Astrocyte (in vitro differentiated cells and primary cell): ENCODE measurements at regions not wholly inside any gene's neighbourhood (a gene's known extent, or its start where the extent isn't known, plus 50 kb on each side); places are given as distances from the start of the nearest gene placed in this dataset.

Experiments
- DNase-seq: peaks from one replicate; pipeline ENCODE4 v3.0.0-alpha.2; 2010; ENCODE audit warnings: low read depth
- FAIRE-seq: peaks from 2 replicates; lab custom pipeline; 2011; peaks lifted over from hg19 to GRCh38; lab: Jason Lieb, UNC
- H2AFZ ChIP-seq: 2 replicates; pipeline ENCODE4 v1.6.0; 2012; ENCODE audit warnings: low read depth, low read length, inconsistent platforms
- H3K27ac ChIP-seq: 2 replicates; pipeline ENCODE4 v1.5.1; 2011; ENCODE audit warnings: low read depth, low read length, inconsistent platforms
- H3K27me3 ChIP-seq: 2 replicates; pipeline ENCODE4 v1.6.0; 2011; ENCODE audit warnings: low read length, inconsistent platforms; ENCODE audit not compliant: insufficient read depth
- H3K36me3 ChIP-seq: 2 replicates; pipeline ENCODE4 v1.5.1; 2011; ENCODE audit warnings: low read length, inconsistent platforms; ENCODE audit not compliant: insufficient read depth
- H3K4me1 ChIP-seq: 2 replicates; pipeline ENCODE4 v1.5.1; 2011; ENCODE audit warnings: low read length, inconsistent platforms; ENCODE audit not compliant: insufficient read depth
- H3K4me2 ChIP-seq: 2 replicates; pipeline ENCODE4 v1.6.0; 2012; ENCODE audit warnings: low read length, inconsistent platforms
- H3K4me3 ChIP-seq: 2 replicates; pipeline ENCODE4 v1.5.1; 2011; ENCODE audit warnings: low read depth, mild to moderate bottlenecking, low read length, inconsistent platforms; ENCODE audit not compliant: insufficient read depth
- H3K79me2 ChIP-seq: 2 replicates; pipeline ENCODE4 v1.6.0; 2012; ENCODE audit warnings: mild to moderate bottlenecking, low read length, inconsistent platforms; ENCODE audit not compliant: insufficient read depth
- H3K9ac ChIP-seq: 2 replicates; pipeline ENCODE4 v1.6.0; 2012; ENCODE audit warnings: mild to moderate bottlenecking, low read length, inconsistent platforms
- H3K9me3 ChIP-seq: 2 replicates; pipeline ENCODE4 v1.5.1; 2012; ENCODE audit warnings: low read depth, mild to moderate bottlenecking, low read length, inconsistent platforms; ENCODE audit not compliant: insufficient read depth
- H4K20me1 ChIP-seq: 2 replicates; pipeline ENCODE4 v1.6.0; 2012; ENCODE audit warnings: low read length, inconsistent platforms; ENCODE audit not compliant: insufficient read depth
- H3K27ac Mint-ChIP-seq: one replicate; pipeline ENCODE4 v1.8.0; 2021; ENCODE audit warnings: mild to moderate bottlenecking, mixed read lengths; ENCODE audit not compliant: unreplicated experiment
- H3K27me3 Mint-ChIP-seq: one replicate; pipeline ENCODE4 v1.8.0; 2021; ENCODE audit warnings: low read depth, mixed read lengths; ENCODE audit not compliant: unreplicated experiment
- H3K36me3 Mint-ChIP-seq: one replicate; pipeline ENCODE4 v1.8.0; 2021; ENCODE audit warnings: low read depth, mixed read lengths; ENCODE audit not compliant: unreplicated experiment
- H3K4me1 Mint-ChIP-seq: one replicate; pipeline ENCODE4 v1.8.0; 2021; ENCODE audit warnings: low read depth, mixed read lengths; ENCODE audit not compliant: unreplicated experiment
- H3K4me3 Mint-ChIP-seq: one replicate; pipeline ENCODE4 v1.8.0; 2021; ENCODE audit warnings: mild to moderate bottlenecking, moderate library complexity, mixed read lengths; ENCODE audit not compliant: unreplicated experiment
- H3K9me3 Mint-ChIP-seq: one replicate; pipeline ENCODE4 v1.8.0; 2021; ENCODE audit warnings: mild to moderate bottlenecking, mixed read lengths; ENCODE audit not compliant: unreplicated experiment
- CTCF ChIP-seq: IDR thresholded peaks from 2 replicates; pipeline ENCODE4 v1.5.1; 2011; ENCODE audit warnings: low read depth, mild to moderate bottlenecking, inconsistent platforms, low read length, moderate library complexity; ENCODE audit not compliant: insufficient read depth
- EZH2 ChIP-seq: IDR thresholded peaks from 2 replicates; pipeline ENCODE4 v1.6.1; 2012; ENCODE audit warnings: mild to moderate bottlenecking, low read length, inconsistent platforms; ENCODE audit not compliant: insufficient read depth

GRCh38 chr9:38337181-38337580 is 55.3 kb upstream of the ALDH1B1 start:
- peaks cover 13% of the 10 kb centered on the region for H3K4me1 ChIP-seq
- peaks cover 41% of the 10 kb centered on the region for H3K27me3 ChIP-seq
- H3K79me2 ChIP-seq, result no peaks in the 10 kb centered on the region
- FAIRE-seq (no peak), DNase-seq (no peak)
- Mint-ChIP-seq H3K27me3 (peaks cover 18% of the 10 kb centered on the region), H3K36me3 (no peaks in the 10 kb centered on the region), H3K27ac (no peak overlapping the region), H3K4me3 (no peak overlapping the region), H3K9me3 (peaks cover 16% of the 10 kb centered on the region), H3K4me1 (peaks cover 14% of the 10 kb centered on the region)
- TF ChIP-seq CTCF, result no peak
- TF ChIP-seq EZH2, result no peak
- H3K9ac ChIP-seq, result no peak overlapping the region
- no peaks in the 10 kb centered on the region for H3K36me3 ChIP-seq
- no peak overlapping the region for H3K4me2 ChIP-seq
- no peak overlapping the region for H3K27ac ChIP-seq
- H2AFZ ChIP-seq, result no peak overlapping the region
- no peak overlapping the region for H3K4me3 ChIP-seq
- H4K20me1 ChIP-seq, result no peaks in the 10 kb centered on the region
- peaks cover 5% of the 10 kb centered on the region for H3K9me3 ChIP-seq

- Histone ChIP-seq H3K27me3 (peaks cover 34% of the 10 kb centered on the region), H3K79me2 (no peaks in the 10 kb centered on the region), H3K36me3 (no peaks in the 10 kb centered on the region), H3K4me1 (peaks cover 13% of the 10 kb centered on the region), H3K9me3 (no peaks in the 10 kb centered on the region), H3K4me3 (no peak overlapping the region), H3K9ac (no peak overlapping the region), H3K27ac (no peak overlapping the region), H2AFZ (no peak overlapping the region), H4K20me1 (no peaks in the 10 kb centered on the region), H3K4me2 (no peak overlapping the region)
- TF ChIP-seq CTCF (no peak), EZH2 (no peak)
- no peak overlapping the region for H3K27ac Mint-ChIP-seq
- DNase-seq (no peak), FAIRE-seq (no peak)
- H3K27me3 Mint-ChIP-seq, result peaks cover 18% of the 10 kb centered on the region
- H3K4me1 Mint-ChIP-seq, result peaks cover 14% of the 10 kb centered on the region
- H3K9me3 Mint-ChIP-seq, result peaks cover 9% of the 10 kb centered on the region
- H3K4me3 Mint-ChIP-seq, result no peak overlapping the region
- no peaks in the 10 kb centered on the region for H3K36me3 Mint-ChIP-seq
These were observed 56.2 kb upstream of the ALDH1B1 start for GRCh38 chr9:38336341-38336740.

GRCh38 chr9:38335686-38336085 is 56.8 kb upstream of the ALDH1B1 start:
- Histone ChIP-seq H3K4me2 (no peak overlapping the region), H2AFZ (no peak overlapping the region), H3K4me3 (no peak overlapping the region), H3K79me2 (no peaks in the 10 kb centered on the region), H4K20me1 (no peaks in the 10 kb centered on the region), H3K36me3 (no peaks in the 10 kb centered on the region), H3K9ac (no peak overlapping the region), H3K9me3 (no peaks in the 10 kb centered on the region), H3K4me1 (peaks cover 13% of the 10 kb centered on the region), H3K27me3 (peaks cover 32% of the 10 kb centered on the region), H3K27ac (no peak overlapping the region)
- TF ChIP-seq CTCF (no peak), EZH2 (no peak)
- no peak overlapping the region for H3K4me3 Mint-ChIP-seq
- H3K36me3 Mint-ChIP-seq, result no peaks in the 10 kb centered on the region
- H3K4me1 Mint-ChIP-seq, result peaks cover 14% of the 10 kb centered on the region
- no peak overlapping the region for H3K27ac Mint-ChIP-seq
- H3K9me3 Mint-ChIP-seq, result peaks cover 7% of the 10 kb centered on the region
- DNase-seq, result no peak
- peaks cover 13% of the 10 kb centered on the region for H3K27me3 Mint-ChIP-seq
- FAIRE-seq, result no peak
